ENCODE measurements at regions not wholly inside any gene's neighbourhood (a gene's known extent, or its start where the extent isn't known, plus 50 kb on each side); places are given as distances from the start of the nearest gene placed in this dataset.
"Not testable (repeated sequence)": the region's sequence is repeated elsewhere in the genome, so short reads cannot be mapped to it uniquely, and the experiment has no call there.

DNA sequence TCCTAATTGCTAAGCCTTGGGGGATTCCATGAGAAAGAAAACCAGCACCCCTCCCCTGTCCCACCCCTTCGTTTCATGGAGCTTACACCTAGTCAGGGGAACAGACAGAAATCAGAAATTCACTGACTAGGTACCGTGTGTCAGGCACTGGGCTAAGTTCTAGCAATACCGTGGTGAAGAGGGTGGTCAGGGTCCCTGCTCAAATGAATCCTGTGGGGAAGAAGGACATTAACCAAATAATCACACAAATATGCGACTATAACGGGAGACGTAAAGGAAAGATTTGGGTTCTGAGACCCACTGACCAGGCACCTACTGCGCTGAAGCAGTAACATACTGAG lies 65.1 kb upstream of the TOP1 start:
- Mint-ChIP-seq H3K36me3 (no peaks in the 10 kb centered on the region), H3K4me3 (no peak overlapping the region), H3K27ac (no peak overlapping the region), H3K9me3 (no peaks in the 10 kb centered on the region), H3K4me1 (peaks cover 19% of the 10 kb centered on the region)
- no peak for ATAC-seq
- DNase-seq (ENCODE audit: low spot score in 2 of 2), result no peak

DNA sequence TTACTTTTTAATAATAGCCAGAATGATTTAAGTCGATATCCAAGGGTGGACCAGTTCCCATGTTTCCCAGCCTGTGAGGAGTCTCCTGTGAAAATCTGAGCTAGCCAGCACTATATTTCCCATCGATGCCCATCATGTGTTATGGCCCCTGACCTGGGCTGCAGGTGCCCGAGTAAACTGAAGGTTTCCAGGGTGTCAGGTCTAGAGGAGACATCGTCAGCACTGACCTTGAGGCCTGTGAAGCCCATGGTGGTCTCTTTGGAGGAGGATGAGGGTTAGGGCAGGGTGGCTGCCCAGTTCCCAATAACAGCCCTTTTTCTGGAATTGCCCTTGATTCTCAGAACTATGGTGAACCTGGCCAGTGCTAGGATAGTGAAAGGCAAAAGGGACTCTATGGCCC lies 63.0 kb upstream of the TOP1 start:
- DNase-seq (ENCODE audit: low spot score in 2 of 2) (no peak), ATAC-seq (no peak)
- Mint-ChIP-seq H3K9me3 (no peaks in the 10 kb centered on the region), H3K4me1 (peaks cover 29% of the 10 kb centered on the region), H3K36me3 (no peaks in the 10 kb centered on the region), H3K4me3 (no peak overlapping the region), H3K27ac (no peak overlapping the region)

GRCh38 chr20:40966103-40966502 lies 62.5 kb upstream of the TOP1 start:
- Mint-ChIP-seq H3K4me1 (peaks cover 28% of the 10 kb centered on the region), H3K27ac (no peak overlapping the region), H3K9me3 (no peaks in the 10 kb centered on the region), H3K4me3 (no peak overlapping the region), H3K36me3 (no peaks in the 10 kb centered on the region)
- ATAC-seq, result no peak
- DNase-seq (ENCODE audit: low spot score in 2 of 2), result no peak

GRCh38 chr20:40966516-40967185 lies 62.0 kb upstream of the TOP1 start:
- H3K9me3 Mint-ChIP-seq, result no peaks in the 10 kb centered on the region

GRCh38 chr20:40967700-40968099 lies 60.9 kb upstream of the TOP1 start:
- no peaks in the 10 kb centered on the region for H3K36me3 Mint-ChIP-seq
- no peak for DNase-seq (ENCODE audit: low spot score in 2 of 2)
- H3K4me3 Mint-ChIP-seq, result no peak overlapping the region
- H3K27ac Mint-ChIP-seq, result no peak overlapping the region
- ATAC-seq, result no peak
- peaks cover 15% of the 10 kb centered on the region for H3K4me1 Mint-ChIP-seq
- no peaks in the 10 kb centered on the region for H3K9me3 Mint-ChIP-seq

More at GRCh38 chr20:40966516-40967185, 62.0 kb upstream of the TOP1 start:
- peaks cover 23% of the 10 kb centered on the region for H3K4me1 Mint-ChIP-seq
- DNase-seq (ENCODE audit: low spot score in 2 of 2) (no peak), ATAC-seq (no peak)
- no peaks in the 10 kb centered on the region for H3K36me3 Mint-ChIP-seq
- no peak overlapping the region for H3K4me3 Mint-ChIP-seq
- no peak overlapping the region for H3K27ac Mint-ChIP-seq

DNA sequence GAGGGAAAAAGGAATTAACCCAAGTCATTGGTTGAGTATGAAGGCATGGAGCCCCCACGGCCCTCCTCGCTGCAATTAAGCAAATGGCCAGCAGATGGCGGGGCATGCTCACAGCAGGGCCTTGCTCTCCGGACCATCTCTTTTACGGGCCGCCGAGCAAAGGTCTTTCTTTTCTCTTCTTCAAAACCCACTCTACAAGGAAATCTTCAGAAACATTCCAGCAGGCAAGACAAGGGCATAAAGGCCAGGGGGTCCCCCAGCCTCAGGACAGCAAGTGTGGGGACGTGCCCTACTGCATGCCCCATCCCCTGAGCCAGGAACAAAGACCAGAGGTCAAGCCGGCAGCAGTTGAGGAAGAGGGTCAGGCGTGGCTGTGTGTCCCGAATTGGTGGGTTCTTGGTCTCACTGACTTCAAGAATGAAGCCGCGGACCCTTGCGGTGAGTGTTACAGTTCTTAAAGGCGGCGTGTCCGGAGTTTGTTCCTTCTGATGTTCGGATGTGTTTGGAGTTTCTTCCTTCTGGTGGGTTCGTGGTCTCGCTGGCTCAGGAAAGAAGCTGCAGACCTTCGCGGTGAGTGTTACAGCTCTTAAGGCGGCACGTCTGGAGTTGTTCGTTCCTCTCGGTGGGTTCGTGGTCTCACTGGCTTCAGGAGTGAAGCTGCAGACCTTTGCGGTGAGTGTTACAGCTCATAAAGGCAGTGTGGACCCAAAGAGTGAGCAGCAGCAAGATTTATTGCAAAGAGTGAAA lies 59.6 kb upstream of the TOP1 start:
- not testable (repeated sequence) for H3K36me3 Mint-ChIP-seq, H3K9me3 Mint-ChIP-seq, H3K4me1 Mint-ChIP-seq
- H3K4me3 Mint-ChIP-seq, result peak overlapping the region; percentile 90
- H3K27ac Mint-ChIP-seq, result peak overlapping the region; percentile 85
- peak; percentile 94 for ATAC-seq
- DNase-seq (ENCODE audit: low spot score in 2 of 2), result peak; percentile 91 to 93

- no peak overlapping the region for H3K27ac Mint-ChIP-seq
- DNase-seq (ENCODE audit: low spot score in 2 of 2) (no peak), ATAC-seq (no peak)
- H3K4me3 Mint-ChIP-seq, result no peak overlapping the region
- no peaks in the 10 kb centered on the region for H3K36me3 Mint-ChIP-seq
- H3K4me1 Mint-ChIP-seq, result peaks cover 10% of the 10 kb centered on the region
- H3K9me3 Mint-ChIP-seq, result no peaks in the 10 kb centered on the region
Observed at GRCh38 chr20:40970218-40970617, 58.4 kb upstream of the TOP1 start.

GRCh38 chr20:40977218-40977617 lies 51.4 kb upstream of the TOP1 start:
- H3K36me3 Mint-ChIP-seq, result no peaks in the 10 kb centered on the region
- ATAC-seq, result no peak
- DNase-seq (ENCODE audit: low spot score in 2 of 2), result no peak
- no peak overlapping the region for H3K4me3 Mint-ChIP-seq
- no peak overlapping the region for H3K27ac Mint-ChIP-seq
- H3K9me3 Mint-ChIP-seq, result peaks cover 15% of the 10 kb centered on the region
- H3K4me1 Mint-ChIP-seq, result no peaks in the 10 kb centered on the region

GRCh38 chr20:40978761-40979160 lies 49.9 kb upstream of the TOP1 start:
- Mint-ChIP-seq H3K27ac (no peak overlapping the region), H3K4me1 (no peaks in the 10 kb centered on the region), H3K36me3 (no peaks in the 10 kb centered on the region), H3K4me3 (no peak overlapping the region), H3K9me3 (peaks cover 15% of the 10 kb centered on the region)
- ATAC-seq, result no peak
- peak in 1 of 2 donors; percentile 0 for DNase-seq (ENCODE audit: low spot score in 2 of 2)
